GM04503 (cell line): ENCODE measurements at regions not wholly inside any gene's neighbourhood (a gene's known extent, or its start where the extent isn't known, plus 50 kb on each side); places are given as distances from the start of the nearest gene placed in this dataset.

Source experiments
- DNase-seq: peaks from one replicate; pipeline ENCODE4 v3.0.0-alpha.2; 2012; ENCODE audit warnings: low read depth

DNA sequence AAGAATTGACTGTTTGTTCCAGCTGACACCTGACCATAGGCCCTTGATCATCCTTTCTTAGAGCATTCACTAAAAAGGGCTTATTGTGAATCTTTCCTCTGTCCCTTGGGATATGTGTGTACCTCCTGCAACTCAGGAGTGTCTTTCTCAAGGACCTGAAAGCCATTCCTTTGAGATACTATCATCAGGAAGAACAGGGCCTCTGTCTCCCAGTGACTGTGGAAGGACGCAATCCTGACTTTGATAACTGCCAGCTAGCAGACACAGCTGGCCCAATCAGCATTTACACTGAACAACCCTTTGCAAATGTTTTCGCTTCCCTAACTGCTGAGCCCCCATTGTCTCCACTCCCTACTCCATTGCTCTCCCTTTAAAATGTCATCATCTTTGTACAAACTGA is 144.4 kb downstream of the RMI1 start:
- DNase-seq, result no peak

DNA sequence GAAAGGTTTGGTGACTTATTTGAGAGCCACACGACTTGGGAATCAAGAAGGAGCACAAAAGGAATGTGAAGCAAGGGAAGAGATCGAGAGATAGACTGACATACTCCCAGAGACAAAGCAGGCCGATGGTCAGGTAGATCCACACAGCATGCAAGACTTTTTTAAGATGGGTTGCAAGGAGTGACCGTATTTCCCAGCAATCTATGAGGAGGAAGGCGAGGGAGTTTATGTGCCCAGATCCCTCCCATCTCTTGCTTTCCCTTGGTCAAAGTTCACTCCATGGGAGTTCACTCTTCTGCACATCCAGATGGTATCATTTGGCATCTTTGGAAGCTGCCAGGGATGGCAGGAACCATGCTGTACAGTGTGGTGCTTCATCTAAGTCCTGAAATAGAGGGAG is 148.9 kb downstream of the RMI1 start:
- no peak for DNase-seq

DNA sequence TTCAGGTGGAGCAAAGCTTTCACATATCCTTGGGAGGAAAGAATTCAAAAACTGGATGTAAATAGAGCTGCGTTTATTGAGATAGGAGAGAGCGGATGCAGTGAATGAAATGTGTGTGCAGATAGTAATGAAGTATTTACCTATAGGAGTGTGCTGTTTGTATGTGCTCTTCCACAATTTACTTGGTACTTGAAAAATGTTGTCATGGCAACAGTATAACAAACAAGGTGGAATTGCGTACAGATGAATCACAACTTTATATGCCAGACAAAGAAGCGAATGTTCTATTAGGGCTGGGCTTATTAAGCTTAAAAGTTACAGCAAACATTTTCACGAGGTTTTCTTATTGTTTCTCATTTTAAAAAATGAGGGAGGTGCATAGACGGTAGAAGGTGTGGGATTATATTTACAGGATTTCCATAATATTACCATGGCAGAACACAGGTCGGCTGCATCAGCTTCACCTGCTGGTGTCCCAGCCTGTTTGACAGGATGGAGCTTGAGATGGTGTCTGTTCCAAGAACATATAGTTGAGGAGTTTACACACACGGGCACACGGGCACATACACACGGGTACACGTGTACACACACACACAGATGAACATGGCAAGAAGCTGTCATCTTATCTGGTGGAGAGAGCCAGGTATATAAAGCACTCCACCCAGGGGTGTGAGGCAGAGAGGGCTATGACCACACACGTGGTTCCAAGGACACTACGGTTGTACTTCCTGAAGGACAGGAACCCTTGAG is 155.7 kb downstream of the RMI1 start:
- DNase-seq, result peak; percentile 19

DNA sequence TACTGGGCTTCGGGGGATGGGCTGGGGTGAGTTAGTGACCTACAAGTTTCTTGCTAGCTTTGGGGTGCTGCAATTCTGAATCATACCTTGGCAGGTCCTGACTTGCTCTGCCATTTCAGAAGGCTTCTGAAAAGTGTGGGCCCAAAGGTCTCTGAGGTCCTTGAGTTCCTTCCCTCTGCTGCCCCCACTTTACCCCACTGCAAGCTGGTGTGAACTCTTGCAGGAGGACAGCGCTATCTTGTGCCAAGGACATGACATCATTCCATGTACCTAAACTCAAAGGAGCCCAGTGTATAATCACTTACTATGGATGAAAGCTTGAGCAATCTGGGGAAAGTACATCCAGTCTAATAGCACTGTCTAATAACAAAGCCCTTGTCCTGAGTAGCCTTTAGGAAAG is 157.4 kb downstream of the RMI1 start:
- no peak for DNase-seq

DNA sequence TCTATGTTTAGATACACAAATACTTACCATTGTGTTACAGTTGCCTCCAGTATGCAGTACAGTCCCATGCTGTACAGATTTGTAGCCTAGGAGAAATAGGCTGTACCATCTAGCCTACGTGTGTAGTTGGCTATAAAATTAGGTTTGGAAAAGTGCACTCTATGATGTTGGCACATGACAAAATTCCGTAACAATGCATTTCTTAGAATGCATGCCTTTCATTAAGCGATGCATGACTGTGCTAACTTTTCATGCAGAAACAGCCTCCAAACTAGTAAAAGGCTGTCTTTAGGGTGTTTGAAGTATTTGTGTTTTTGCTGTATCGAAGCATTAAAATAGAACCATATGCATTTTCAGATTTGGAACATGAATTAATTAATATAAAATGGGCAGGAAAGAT is 157.9 kb downstream of the RMI1 start:
- DNase-seq, result no peak

DNA sequence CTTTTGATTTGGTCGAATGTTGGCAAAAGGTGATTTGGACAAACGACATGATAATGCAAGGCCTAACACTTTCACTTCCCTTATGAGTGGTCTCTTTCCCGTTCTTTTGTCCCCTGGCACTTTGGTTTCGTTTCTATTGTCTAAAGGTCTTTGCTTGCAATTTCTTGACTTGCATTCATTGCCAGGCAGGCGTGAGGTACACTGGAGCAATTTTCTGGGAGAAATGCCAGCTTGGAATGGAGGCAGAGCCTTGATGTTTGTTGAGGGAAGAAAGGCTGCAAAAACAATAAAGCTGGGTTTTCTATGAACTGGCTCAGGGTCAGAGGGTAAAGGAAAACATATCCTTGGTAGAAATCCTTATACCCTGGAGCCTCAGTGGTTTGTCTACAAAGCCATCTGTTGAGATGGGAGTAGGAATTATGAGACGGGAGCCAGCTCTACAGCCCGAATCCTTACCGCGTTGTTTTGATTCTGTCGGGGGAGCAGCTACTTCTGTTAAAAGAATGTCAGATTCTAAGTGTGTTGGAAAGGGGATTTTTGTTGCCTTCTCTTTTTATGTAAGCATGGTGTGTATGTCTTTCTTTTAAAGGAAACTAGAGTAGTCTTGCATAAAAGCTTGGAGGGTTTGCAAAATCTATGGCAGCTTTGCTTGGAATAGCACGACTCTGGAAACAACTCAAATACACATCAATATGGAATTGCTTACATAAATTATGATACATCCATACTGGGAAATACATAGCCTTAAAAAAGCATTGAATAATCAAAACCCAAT is 158.9 kb downstream of the RMI1 start:
- no peak for DNase-seq

DNA sequence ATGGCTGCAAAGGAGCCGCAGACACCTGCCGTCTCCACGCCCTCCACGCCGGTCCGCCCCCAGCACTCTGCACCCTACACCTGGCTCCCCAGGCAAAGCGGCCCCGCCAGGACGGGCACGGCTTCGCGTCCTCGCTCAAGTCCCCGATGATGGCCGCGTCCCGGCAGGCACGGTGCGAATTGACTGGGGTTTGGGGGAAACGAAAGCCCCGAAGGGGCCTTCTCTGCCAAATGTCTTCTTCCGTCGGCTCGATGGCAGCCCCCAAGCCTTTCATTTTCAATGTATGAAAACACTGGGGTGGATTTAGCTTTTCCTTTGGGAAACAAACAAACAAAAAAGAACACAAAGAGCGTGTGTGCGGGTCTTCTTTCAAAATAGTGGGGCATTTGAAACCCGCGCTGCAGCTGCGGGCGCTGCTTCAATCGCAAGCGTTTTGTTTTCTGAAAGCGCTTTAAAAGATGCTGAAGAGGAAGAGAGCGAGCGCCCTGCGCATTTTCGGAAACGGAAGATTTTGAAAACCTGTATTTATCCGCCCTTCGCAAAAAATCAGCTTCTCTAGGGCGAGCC is 160.0 kb downstream of the RMI1 start:
- DNase-seq, result no peak

DNA sequence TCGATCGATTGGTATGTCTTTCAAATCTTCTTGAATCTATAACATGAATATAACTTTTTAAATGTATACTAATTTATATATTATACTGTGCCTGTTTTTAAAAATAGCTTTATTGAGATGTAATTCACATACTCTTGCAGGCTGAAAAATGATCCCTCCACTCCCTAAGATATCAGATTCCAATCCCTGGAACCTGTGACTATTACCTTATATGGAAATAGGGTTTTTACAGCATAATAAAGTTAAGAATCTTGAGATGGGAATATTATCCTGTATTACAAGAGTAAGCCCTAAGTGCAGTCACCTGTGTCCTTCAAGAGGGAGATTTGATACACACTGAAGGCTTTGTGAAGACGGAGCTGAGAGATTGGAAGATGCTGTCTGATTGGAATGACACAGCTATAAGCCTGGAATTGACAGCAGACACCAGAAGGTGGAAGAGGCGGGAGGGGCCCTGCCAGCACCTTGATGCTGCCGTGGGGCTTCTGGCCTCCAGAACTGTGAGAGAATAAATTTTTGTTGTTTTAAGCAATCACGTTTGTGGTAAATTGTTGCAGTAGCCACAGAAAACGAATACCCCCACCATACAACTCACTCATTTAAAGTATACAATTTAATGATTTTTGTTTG is 161.3 kb downstream of the RMI1 start:
- no peak for DNase-seq

DNA sequence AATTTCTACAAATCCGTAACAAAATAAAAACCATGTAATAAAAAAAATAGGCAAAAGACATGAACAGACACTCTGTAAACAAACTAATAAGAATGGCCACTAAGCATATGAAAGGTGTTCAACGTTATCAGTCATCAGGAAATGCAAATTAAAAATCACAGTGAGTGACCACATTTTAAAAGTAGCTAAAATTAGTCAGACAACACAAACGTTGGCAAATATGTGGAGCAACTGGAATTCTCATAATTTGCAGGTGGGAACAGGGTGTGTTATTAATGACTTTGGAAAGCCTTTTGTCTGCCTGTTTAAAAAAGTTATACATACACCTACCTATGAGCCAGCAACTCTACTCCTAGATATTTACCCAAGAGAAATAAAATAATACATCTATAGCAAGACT is 164.4 kb downstream of the RMI1 start:
- DNase-seq, result no peak

DNA sequence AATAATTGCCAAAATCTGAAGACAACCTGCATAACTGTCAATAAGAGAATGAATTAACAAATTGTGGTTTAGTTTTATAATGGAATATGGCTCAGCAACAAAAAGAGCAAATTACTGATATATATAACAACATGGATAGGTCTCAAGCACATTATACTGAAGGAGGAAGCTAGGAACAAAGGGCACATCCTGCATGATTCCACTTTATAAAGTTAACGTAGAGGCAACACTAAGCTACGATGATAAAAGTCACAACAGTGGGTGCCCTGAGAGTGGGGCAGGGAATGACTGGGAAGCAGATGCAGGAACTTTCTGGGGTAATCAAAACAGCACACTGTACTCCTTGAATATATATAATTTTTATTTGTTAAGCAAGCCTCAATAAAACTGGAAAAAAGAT is 165.2 kb downstream of the RMI1 start:
- no peak for DNase-seq

DNA sequence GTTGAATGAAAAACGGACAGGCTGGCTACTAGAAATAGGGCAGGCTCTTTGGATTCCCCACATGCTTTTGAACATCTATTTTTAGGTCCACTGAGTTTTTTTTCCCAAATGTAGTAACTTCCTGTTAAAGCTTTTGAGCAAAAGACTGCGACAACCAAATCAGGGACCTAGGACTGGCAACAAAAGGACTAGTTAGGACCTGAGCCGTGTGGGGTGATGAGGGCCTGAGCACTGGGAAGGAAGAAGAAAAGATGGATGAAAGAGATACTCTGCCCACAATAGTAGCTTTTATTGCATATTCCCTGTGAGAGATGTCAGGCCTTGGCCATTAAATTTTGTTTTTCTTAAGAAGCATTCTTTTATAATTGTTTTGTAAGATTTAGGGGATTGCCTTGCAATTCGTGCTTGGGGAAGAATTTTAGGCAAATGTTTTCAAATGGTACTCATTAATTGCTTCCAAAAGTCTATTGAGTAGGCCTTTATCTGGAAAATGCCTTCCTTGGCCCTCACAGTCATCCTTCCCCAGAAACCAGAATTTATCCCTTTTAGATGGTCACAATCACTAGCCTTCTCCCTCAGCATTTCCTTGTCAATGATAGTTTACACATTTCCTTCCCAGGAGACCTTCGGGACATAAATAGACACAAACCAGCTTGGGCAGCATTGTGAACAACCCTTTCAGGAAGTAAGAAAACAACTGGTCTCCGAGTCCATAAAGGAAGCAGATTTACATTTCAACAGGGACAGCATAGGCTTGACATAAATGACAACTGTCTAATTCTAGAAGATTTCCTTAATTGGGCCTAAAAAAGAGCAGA is 166.5 kb downstream of the RMI1 start:
- peak; percentile 86 for DNase-seq

DNA sequence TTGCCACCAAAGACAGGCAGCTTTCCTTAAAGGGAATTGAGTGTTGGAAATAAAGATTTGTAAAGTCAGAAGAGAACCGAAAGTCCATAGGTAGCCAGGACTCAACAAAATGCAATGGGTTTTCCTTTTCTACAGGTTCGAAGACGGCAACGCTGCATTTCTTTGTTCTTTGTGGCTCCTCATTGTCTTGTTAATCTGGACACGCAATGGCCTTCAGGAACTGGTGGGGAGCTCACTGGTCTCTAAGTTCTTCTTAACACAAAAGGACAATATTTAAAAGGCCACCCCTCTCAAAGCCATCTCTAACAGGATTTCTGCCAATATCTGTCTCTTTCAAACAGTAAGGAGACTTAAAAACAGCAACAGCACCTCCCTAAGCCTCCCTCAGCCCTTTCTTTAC is 170.6 kb downstream of the RMI1 start:
- no peak for DNase-seq

DNA sequence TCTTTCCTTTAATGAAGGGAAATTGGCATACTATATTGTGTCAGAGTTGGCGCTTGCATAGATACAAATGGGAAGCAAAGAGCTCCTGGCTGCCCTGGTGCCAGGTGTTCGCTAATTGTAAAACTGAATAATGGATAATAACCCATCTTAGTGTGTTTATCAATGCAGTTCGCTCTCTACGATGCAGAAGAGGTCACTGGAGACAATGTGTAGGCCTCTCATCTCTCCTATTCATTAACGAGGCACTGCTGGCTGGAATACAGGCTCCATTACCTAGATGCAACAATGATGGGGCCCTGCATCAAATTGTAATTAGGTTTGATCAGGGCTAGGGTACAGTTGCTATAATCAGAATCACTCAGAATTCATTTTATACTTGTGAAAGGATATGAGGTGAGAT is 171.0 kb downstream of the RMI1 start:
- no peak for DNase-seq

DNA sequence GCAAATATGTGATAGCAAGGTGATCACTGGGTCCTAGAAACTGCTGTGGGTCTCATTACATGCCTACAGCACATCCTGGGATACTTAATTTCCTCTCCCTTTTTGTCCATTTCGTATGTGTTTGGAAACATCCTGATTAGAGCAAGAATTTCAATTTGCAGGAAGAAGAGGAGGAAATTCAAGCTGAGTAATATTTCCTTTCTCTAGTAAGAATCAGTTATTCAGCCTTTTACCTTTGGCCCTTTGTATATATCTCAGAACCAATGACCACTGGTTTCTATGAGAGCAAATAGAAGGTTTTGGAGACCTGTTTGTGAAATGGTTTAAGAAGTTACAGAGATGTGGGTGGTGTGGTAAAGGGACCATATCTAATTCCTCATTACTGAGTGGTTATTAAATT is 171.6 kb downstream of the RMI1 start:
- DNase-seq, result no peak

DNA sequence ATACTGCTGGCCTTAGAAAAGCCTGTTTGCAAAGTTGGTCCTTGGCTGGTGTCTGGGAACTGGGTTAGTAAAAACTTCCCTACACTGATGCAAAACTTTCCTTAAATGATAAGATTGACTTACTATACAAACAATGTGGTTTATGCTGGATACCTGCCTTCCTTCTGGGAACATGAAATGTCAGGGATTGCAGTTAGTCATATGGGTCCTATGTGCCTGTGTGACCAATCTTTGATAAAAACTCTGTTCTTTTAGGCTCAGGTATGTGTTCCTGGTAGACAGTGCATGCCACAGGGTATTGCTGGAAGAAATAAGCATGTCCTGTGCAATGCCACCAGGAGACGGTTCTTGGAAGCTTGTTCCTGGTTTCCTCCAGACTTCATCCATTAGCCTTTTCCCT is 173.3 kb downstream of the RMI1 start:
- DNase-seq, result no peak

DNA sequence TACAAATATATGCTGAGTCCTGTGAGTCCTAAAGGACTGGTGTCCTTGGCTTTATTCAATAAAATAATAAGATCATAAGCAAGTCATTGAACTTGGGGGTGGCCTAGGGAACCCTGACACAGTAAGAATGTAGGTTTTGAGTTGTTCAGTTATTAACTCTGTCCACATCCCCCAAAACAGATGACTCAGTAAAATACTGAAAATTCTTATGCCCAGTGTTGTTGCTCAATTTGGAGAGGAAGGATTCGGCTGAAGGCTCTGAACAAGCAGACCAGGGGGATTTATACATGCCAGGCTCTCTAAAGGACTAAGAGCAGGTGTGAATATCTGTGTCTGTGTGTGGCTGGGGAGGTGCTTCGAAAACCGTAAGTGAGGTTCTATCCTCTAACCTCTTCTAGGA is 173.7 kb downstream of the RMI1 start:
- DNase-seq, result no peak

DNA sequence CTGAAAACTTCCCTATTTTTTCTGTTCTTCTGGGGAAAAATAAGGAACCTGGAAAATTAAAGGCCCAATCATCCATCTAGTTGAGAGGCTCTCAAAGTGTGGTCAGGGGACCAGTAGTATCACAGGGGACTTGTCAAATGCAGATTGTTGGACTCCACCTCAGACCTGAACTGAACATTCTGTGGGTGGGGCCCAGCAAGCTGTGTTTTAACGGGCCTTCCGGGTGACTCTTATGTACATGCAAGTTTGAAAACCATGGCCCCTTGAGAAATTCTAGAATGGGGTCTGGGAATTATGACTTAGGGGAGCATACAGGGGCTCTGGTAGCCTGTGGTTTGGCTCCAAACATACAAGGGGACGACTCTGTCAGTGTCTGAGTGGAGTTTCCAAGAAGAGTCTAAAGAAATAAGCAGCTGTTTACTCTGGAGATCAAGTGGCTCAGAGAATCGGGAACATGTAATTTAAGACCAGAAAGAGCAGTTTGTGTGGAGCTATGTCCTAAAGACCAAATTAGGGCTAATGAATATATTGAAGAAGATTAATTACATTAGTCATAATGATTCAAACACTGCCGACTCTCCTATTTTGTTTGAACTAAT is 177.4 kb downstream of the SLC28A3 start:
- no peak for DNase-seq

DNA sequence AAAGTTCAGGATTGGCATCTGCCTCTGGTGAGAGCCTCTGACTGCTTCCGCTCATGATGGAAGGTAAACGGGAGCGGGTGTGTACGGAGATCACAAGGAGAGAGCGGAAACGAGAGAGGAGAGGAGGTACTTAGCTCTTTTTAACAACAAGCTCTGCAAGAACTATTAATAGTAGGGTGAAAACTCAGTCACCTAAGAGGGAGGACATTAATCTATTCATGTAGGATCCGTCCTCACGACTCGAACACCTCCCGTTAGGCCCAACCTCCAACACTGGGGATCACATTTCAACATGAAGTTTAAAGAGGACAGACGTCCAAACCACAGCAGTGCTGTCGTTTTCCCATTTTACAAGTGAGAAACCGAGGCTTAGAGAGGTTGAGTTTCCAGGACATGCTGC is 173.7 kb downstream of the SLC28A3 start:
- DNase-seq, result no peak

DNA sequence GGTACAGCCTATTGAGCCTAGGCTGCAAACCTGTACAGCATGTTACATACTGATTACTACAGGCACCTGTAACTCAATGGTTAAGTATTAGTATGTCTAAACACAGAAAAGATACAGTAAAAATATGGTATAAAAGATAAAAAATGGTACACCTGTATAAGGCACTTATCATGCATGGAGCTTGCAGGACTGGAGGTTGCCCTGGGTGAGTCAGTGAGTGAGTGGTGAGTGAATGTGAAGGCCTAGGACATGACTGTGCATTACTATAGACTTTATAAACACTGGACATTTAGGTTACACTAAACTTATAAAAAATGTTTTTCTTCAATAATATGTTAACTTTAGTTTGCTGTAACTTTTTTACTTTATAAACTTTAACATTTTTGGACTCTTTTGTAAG is 171.3 kb downstream of the SLC28A3 start:
- no peak for DNase-seq

DNA sequence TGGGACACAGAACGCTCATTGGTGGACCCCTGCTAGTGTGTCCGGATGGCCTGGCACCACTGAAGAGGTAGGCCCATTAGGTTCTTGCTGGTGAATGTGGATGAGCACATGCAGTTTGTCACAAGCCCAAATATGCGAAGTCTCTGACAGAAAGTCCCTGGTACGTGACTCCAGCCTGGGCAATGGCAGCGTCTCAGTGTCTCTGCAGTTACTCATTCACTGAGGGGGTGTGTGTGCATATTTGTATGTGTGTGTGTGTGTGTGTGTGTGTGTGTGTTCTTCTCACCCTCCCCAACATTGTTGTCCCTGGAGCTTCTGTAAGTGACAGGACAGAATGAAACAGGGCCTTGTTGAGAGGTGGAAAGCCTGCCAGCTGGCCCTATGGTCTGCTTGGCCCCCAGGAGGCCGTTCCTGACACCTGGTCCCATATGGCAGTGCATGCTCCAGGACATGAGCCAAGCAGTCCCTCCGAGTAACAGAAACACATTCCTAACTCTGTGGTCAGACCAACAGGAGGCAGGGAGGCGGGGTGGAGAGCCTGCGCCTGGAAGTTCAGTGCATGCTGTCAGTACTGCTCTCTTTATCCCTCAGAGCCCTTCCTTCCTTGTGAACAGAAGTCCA is 169.9 kb downstream of the SLC28A3 start:
- peak; percentile 96 for DNase-seq

DNA sequence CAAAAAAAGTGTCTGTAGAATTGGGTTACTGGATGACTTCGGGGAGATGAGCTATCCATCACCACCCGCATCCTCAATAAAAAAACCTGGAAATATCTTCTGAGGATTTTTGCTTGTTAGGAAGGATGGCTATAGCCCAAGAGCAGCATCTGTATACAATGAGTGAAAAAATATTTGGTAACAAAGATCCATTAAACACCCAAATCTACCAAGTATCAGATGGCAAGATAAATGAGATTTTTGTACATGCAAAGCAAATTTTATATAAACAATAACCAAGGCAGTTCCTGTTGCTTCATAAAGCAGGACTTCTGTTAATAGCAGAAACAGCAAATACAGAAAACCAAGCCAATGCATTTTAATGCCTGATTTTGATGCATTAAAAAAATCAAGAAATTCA is 166.6 kb downstream of the SLC28A3 start:
- DNase-seq, result no peak
